Heart left ventricle (tissue), 16 donors: ENCODE measurements at regions not wholly inside any gene's neighbourhood (a gene's known extent, or its start where the extent isn't known, plus 50 kb on each side); places are given as distances from the start of the nearest gene placed in this dataset.

ENCODE experiments used
- ATAC-seq, 4 donors: fragments of 200-7000 bp; cut with Tn5 transposase; one replicate each; pipeline ENCODE4 v1.9.1; 2020 to 2022; ENCODE audit warnings: moderate library complexity in 4 of 4, mild to moderate bottlenecking in 3 of 4, moderate number of reproducible peaks in 1 of 4
- DNase-seq, 5 donors: peaks; one replicate each; pipeline ENCODE4 v3.0.0-alpha.2; 2020
- H3K27ac ChIP-seq, 12 donors: fragments of 200-600 bp; sonication (generic) in 4 of 12; one replicate each; pipeline versions ENCODE4 v1.5.0 to v1.8.0; 2016 to 2022; ENCODE audit warnings: mild to moderate bottlenecking in 2 of 12
- H3K27me3 ChIP-seq, 9 donors: fragments of 200-600 bp; sonication (generic) in 2 of 9; one replicate each; pipeline versions ENCODE4 v1.5.1 to v1.8.0; 2016 to 2022; ENCODE audit warnings: mild to moderate bottlenecking in 3 of 9
- H3K36me3 ChIP-seq, 9 donors: fragments of 200-600 bp; sonication (generic) in 2 of 9; one replicate each; pipeline versions ENCODE4 v1.5.0 to v1.8.0; 2018 to 2022; ENCODE audit warnings: mild to moderate bottlenecking in 2 of 9
- H3K4me1 ChIP-seq, 12 donors: fragments of 200-600 bp; sonication (generic) in 4 of 12; one replicate each; pipeline versions ENCODE4 v1.5.0 to v1.8.0; 2016 to 2022; ENCODE audit warnings: mild to moderate bottlenecking in 3 of 12
- H3K4me3 ChIP-seq, 12 donors: fragments of 200-600 bp; sonication (generic) in 4 of 12; one replicate each; pipeline versions ENCODE4 v1.5.0 to v1.8.0; 2017 to 2022; ENCODE audit warnings: mild to moderate bottlenecking in 9 of 12, moderate library complexity in 4 of 12
- H3K9me3 ChIP-seq, 12 donors: fragments of 200-600 bp; sonication (generic) in 4 of 12; one replicate each; pipeline versions ENCODE4 v1.5.0 to v1.8.0; 2016 to 2022; ENCODE audit warnings: mild to moderate bottlenecking in 1 of 12
- POLR2A ChIP-seq, 2 donors: fragments of 450-650 bp; IDR thresholded peaks; one replicate each; pipeline ENCODE4 v1.6.1; 2017; ENCODE audit warnings: antibody characterized with exemption in 2 of 2, mild to moderate bottlenecking in 2 of 2, moderate library complexity in 2 of 2
- WGBS, 4 donors: extraction: QIAGEN DNeasy Blood & Tissue Kit in 2 of 4; methylation state at CpG; one replicate each; pipeline versions ENCODE4 v1.1.5 to v1.1.7; 2013 to 2018; 5-methylcytosine and 5-hydroxymethylcytosine counted together
- intact Hi-C, 10 donors: fragments of 100-400 bp; cut with DNase I; formaldehyde crosslinking; loops; one replicate each; pipeline versions ENCODE4 v1.11.1 to v1.14.2; 2022
- TF ChIP-seq, protein P1 (sequence below), 12 donors: fragments of 200-600 bp; sonication (generic) in 4 of 12; IDR thresholded peaks; one replicate each; pipeline versions ENCODE4 v1.5.0 to v1.8.0; 2018 to 2022; ENCODE audit warnings: antibody characterized with exemption in 12 of 12, mild to moderate bottlenecking in 5 of 12
- donor health status: ischemic (EF 13 %, LVEDD 7.1; RV severe dilation, severe dysfunction).
- donor health status: healthy with polysubstance abuse.
- donor health status: DM: no; HTN: yes; CAD: no.
- donor health status: DM: no; HTN: no; CAD: no.
- donor health status: ischemic (EF 25% LVEDD 6.9; RV normal size, moderate dysfunction).
- donor health status: ischemic (EF 25% LVEDD 5.7; RV mildly dilated, moderate dysfunction).
- donor health status: healthy.
- donor health status: DM: yes; HTN: yes; CAD: no.
- donor health status: ischemic (EF 35%, LVEDD 5.7; RV mildly dilated, moderate dysfunction).
- donor health status: nonischemic (EF 11% LVEDD 7.7; RV severe dilation, severe dysfunction).
- donor health status: DM: yes; HTN: yes; CAD: no.
- donor health status: PGD.
- donor health status: ischemic (EF 29% LVEDD 5.4; RV normal size, mild dysfunction).
- donor health status: nonischemic (EF 23%, LVEDD 6.1; RV moderate dilation, normal function).

DNA sequence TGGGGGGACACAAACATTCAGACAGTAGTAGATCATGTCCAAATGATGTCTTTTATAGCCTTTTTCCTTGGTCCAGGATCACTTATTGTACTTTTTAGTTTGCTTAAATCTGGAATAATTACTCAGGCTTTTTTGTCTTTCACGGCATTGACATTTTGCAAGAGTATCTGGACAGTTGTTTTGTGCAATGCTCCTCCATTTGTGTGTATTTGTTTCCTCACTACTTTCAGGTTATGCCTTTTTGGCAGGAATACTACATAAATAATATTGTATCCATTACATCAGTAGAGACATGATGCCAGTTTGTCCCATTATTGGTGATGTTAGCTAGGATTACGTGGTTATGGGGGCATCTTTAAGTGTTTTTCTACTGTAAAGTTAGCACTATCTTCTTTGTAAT is 238.3 kb downstream of the MAN2A1 start:
- no peak for DNase-seq
- WGBS, 4 donors, result 89 to 96% (median 94%) methylated on average over 2 of the region's 2 CpGs
- TF ChIP-seq POLR2A (IDR thresholded peaks at IDR 0.05), result no peak
- TF ChIP-seq, protein P1, sequence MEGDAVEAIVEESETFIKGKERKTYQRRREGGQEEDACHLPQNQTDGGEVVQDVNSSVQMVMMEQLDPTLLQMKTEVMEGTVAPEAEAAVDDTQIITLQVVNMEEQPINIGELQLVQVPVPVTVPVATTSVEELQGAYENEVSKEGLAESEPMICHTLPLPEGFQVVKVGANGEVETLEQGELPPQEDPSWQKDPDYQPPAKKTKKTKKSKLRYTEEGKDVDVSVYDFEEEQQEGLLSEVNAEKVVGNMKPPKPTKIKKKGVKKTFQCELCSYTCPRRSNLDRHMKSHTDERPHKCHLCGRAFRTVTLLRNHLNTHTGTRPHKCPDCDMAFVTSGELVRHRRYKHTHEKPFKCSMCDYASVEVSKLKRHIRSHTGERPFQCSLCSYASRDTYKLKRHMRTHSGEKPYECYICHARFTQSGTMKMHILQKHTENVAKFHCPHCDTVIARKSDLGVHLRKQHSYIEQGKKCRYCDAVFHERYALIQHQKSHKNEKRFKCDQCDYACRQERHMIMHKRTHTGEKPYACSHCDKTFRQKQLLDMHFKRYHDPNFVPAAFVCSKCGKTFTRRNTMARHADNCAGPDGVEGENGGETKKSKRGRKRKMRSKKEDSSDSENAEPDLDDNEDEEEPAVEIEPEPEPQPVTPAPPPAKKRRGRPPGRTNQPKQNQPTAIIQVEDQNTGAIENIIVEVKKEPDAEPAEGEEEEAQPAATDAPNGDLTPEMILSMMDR (IDR thresholded peaks at IDR 0.05), result no peak
- Histone ChIP-seq H3K4me1 (no peaks in the 10 kb centered on the region), H3K4me3 (no peak overlapping the region), H3K36me3 (no peaks in the 10 kb centered on the region), H3K27me3 (peaks cover 0 to 33% (median 0%) of the 10 kb centered on the region in 9 donors), H3K27ac (no peak overlapping the region), H3K9me3 (no peaks in the 10 kb centered on the region)
- no peak for ATAC-seq
- intact Hi-C loops, result no loop called here

GRCh38 chr5:109928811-109929210 is 239.1 kb downstream of the MAN2A1 start:
- Histone ChIP-seq H3K27ac (no peak overlapping the region), H3K9me3 (no peaks in the 10 kb centered on the region), H3K27me3 (peaks cover 0 to 36% (median 0%) of the 10 kb centered on the region in 9 donors), H3K4me1 (no peaks in the 10 kb centered on the region), H3K4me3 (no peak overlapping the region), H3K36me3 (no peaks in the 10 kb centered on the region)
- 91 to 95% (median 92%) methylated on average over 2 of the region's 2 CpGs for WGBS, 4 donors
- ATAC-seq (no peak), DNase-seq (no peak)
- no peak for TF ChIP-seq POLR2A (IDR thresholded peaks at IDR 0.05)
- intact Hi-C loops, result no loop called here

DNA sequence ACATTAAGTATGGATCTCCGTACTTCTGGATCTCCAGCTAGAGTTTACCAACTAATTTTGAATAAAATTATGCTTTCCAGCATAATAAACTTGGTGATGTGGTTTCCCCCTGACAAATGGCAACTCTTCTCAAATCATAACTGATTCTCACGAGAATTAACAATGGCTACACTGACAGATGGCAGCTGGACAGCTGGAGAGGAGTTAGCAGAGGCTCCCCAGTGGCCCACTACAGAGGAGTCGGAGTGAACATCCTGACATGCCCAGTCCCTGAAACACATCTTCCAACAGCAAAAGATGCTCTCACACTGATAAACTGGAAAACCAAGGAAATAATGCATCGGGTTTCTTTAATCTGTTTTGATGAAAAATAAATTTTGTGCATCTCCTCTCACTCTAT is 239.6 kb downstream of the MAN2A1 start:
- Histone ChIP-seq H3K27me3 (peaks cover 0 to 36% (median 0%) of the 10 kb centered on the region in 9 donors), H3K36me3 (no peaks in the 10 kb centered on the region), H3K4me1 (no peaks in the 10 kb centered on the region), H3K4me3 (no peak overlapping the region), H3K27ac (no peak overlapping the region), H3K9me3 (no peaks in the 10 kb centered on the region)
- intact Hi-C loops, result no loop called here
- ATAC-seq (no peak), DNase-seq (no peak)
- WGBS, 4 donors, result 61 to 72% (median 69%) methylated on average over 4 of the region's 4 CpGs
- TF ChIP-seq POLR2A (IDR thresholded peaks at IDR 0.05), result no peak
- TF ChIP-seq, protein P1 (IDR thresholded peaks at IDR 0.05), result no peak

DNA sequence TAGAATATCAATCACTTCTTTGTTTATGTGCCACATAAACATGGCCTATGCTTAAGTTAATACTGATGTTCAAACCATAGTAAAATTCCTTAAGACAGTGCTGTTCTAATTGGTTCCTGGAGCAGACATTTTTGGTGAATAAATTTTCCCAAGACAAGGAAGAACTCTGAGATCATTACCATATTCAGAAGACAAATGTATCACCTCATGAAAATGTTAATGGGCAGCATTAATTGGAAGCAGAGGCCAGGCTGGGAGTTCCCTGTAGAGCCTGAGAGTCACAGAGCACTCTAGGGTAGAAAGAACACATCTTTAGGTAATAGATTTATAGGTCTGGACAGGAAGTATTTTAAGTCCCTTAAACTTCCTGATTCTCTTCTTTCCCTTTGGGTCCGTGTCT is 240.2 kb downstream of the MAN2A1 start:
- peaks cover 0 to 36% (median 0%) of the 10 kb centered on the region in 9 donors for H3K27me3 ChIP-seq
- H3K27ac ChIP-seq, result no peak overlapping the region
- no peaks in the 10 kb centered on the region for H3K36me3 ChIP-seq
- TF ChIP-seq, protein P1 (IDR thresholded peaks at IDR 0.05), result no peak
- TF ChIP-seq POLR2A (IDR thresholded peaks at IDR 0.05), result no peak
- DNase-seq, result no peak
- no peaks in the 10 kb centered on the region for H3K4me1 ChIP-seq
- H3K4me3 ChIP-seq, result no peak overlapping the region
- H3K9me3 ChIP-seq, result no peaks in the 10 kb centered on the region
- no peak for ATAC-seq
- intact Hi-C loops, result no loop called here
- 56 to 67% (median 59%) methylated on average over 1 of the region's 1 CpG for WGBS, 4 donors

DNA sequence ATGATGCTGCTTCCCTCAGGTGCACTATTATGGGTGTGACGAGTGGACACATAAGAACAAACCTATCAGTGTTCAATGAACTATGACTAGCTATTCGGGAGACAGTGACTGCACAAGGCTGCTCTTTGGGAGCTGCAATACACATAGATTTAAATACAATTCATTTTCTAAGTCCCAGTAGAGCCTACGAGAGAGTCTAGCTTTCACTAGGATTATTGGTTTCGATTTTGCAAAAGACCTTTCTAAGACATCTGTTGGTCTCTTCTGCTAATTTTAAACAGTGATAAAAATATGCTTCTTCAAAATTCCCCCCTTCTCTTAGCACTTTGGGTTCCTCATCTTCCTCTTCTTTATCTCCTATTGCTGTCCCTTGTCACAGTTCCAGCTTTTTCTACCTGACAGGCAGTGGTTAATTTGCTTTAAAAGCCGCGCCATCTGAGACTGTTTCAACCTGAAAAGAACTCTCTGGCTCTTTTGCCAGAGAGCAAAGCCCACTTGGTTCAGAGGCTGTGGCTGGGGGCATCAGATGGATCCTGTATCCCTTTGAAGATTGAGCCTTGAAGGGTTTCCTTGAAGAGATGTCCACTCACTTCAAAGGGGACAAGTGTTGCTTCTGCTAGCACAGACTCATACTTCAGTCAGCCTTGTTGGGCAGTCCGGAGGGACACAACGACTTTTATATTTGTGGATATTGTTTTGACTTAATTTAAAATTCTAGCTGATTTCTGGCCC is 241.5 kb downstream of the MAN2A1 start:
- H3K27ac ChIP-seq, result no peak overlapping the region
- no peaks in the 10 kb centered on the region for H3K4me1 ChIP-seq
- H3K36me3 ChIP-seq, result no peaks in the 10 kb centered on the region
- peaks cover 0 to 39% (median 0%) of the 10 kb centered on the region in 9 donors for H3K27me3 ChIP-seq
- TF ChIP-seq, protein P1 (IDR thresholded peaks at IDR 0.05), result no peak
- no peak for TF ChIP-seq POLR2A (IDR thresholded peaks at IDR 0.05)
- H3K9me3 ChIP-seq, result no peaks in the 10 kb centered on the region
- 87 to 92% (median 88%) methylated on average over 8 of the region's 8 CpGs for WGBS, 4 donors
- DNase-seq (no peak), ATAC-seq (no peak)
- intact Hi-C loops, result no loop called here
- H3K4me3 ChIP-seq, result no peak overlapping the region
